ENCODE measurements at regions not wholly inside any gene's neighbourhood (a gene's known extent, or its start where the extent isn't known, plus 50 kb on each side); places are given as distances from the start of the nearest gene placed in this dataset.

DNA sequence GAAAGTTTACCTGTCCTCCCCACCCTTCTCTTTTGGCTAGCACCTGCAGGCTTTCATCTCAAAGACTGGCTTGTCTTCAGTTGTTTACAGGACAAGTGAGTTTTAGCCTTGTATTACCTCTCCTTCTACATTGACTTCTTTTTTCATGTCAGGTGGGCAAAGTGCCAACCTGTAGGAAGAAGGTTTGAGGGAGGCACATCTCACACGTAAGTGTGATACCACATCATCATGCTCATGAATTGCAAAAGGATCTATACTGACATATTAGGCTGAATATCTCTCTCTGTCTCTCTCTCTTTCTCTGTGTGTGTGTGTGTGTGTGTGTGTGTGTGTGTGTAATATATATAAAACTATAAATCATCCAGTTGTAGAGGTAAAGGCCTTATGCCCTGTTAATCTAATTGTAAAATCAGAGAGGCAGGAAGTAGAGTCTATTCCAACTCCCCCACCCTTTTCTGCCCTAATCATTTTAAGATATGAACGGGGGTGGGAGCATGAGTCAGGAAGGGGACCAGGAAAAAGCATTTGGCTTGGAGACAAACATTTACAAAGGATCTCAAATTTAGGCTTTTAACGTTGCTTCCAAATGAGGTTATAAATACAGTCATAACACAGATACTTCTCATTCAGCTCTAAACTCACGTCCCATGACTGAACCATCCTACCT lies 107.0 kb upstream of the PFN2 start:
- H4K20me1 ChIP-seq (ENCODE audit: insufficient read depth, low read length), result no peaks in the 10 kb centered on the region
- H3K4me3 ChIP-seq (ENCODE audit: low read length), result no peak overlapping the region
- H3K27ac ChIP-seq (ENCODE audit: low read length), result no peak overlapping the region
- H3K9ac ChIP-seq (ENCODE audit: low read length), result no peak overlapping the region
- no peaks in the 10 kb centered on the region for H3K27me3 ChIP-seq (replicated peaks; ENCODE audit: insufficient read depth, low read length)
- H3K9me3 ChIP-seq (replicated peaks; ENCODE audit: insufficient read depth, low read length), result no peaks in the 10 kb centered on the region
- no peaks in the 10 kb centered on the region for H3K9me2 ChIP-seq (replicated peaks; ENCODE audit: insufficient read depth, low read length)
- H3K4me2 ChIP-seq (ENCODE audit: low read depth, low read length), result no peak overlapping the region
- H2AFZ ChIP-seq (ENCODE audit: low read length), result no peak overlapping the region
- H3K79me2 ChIP-seq (ENCODE audit: low read length), result no peaks in the 10 kb centered on the region
- no peaks in the 10 kb centered on the region for H3K36me3 ChIP-seq (replicated peaks; ENCODE audit: insufficient read depth, low read length)
- TF ChIP-seq EZH2phosphoT487 (IDR thresholded peaks at IDR 0.05; ENCODE audit: low read length), result no peak
- TF ChIP-seq EZH2 (optimal IDR thresholded peaks at IDR 0.05; ENCODE audit: low read depth, low read length), result no peak
- TF ChIP-seq, protein P1, sequence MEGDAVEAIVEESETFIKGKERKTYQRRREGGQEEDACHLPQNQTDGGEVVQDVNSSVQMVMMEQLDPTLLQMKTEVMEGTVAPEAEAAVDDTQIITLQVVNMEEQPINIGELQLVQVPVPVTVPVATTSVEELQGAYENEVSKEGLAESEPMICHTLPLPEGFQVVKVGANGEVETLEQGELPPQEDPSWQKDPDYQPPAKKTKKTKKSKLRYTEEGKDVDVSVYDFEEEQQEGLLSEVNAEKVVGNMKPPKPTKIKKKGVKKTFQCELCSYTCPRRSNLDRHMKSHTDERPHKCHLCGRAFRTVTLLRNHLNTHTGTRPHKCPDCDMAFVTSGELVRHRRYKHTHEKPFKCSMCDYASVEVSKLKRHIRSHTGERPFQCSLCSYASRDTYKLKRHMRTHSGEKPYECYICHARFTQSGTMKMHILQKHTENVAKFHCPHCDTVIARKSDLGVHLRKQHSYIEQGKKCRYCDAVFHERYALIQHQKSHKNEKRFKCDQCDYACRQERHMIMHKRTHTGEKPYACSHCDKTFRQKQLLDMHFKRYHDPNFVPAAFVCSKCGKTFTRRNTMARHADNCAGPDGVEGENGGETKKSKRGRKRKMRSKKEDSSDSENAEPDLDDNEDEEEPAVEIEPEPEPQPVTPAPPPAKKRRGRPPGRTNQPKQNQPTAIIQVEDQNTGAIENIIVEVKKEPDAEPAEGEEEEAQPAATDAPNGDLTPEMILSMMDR (IDR thresholded peaks at IDR 0.05; ENCODE audit: low read length), result no peak
- DNase-seq, result no peak
- no peaks in the 10 kb centered on the region for H3F3A ChIP-seq (ENCODE audit: insufficient read depth, low read length)
- peaks cover 10% of the 10 kb centered on the region; the same call in 1 of the 2 replicates for H3K4me1 ChIP-seq (ENCODE audit: low read length)

DNA sequence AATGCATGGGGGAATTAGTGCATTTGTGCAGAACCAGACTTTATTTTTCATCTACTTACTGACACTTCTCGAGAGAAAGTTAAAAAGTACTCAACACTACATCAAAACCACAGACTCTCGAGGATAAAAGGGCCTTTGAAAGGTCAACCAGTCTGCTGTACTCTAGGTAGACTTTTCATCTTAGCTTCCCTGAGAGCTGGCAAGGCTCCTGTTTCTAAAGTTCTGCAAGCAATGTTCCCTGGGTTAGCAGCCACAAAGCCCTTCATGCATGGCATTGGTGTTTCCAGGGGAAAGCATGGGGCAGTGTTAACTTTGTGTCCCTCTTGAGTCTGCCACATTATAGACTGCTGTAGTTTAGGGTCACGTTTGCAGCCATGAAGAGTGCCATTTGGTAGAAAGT lies 106.4 kb upstream of the PFN2 start:
- no peak overlapping the region for H3K27ac ChIP-seq (ENCODE audit: low read length)
- H3K27me3 ChIP-seq (replicated peaks; ENCODE audit: insufficient read depth, low read length), result no peaks in the 10 kb centered on the region
- H3K36me3 ChIP-seq (replicated peaks; ENCODE audit: insufficient read depth, low read length), result no peaks in the 10 kb centered on the region
- no peak for DNase-seq
- H3K9me2 ChIP-seq (replicated peaks; ENCODE audit: insufficient read depth, low read length), result no peaks in the 10 kb centered on the region
- TF ChIP-seq EZH2 (optimal IDR thresholded peaks at IDR 0.05; ENCODE audit: low read depth, low read length) (no peak), EZH2phosphoT487 (IDR thresholded peaks at IDR 0.05; ENCODE audit: low read length) (no peak)
- TF ChIP-seq, protein P1 (IDR thresholded peaks at IDR 0.05; ENCODE audit: low read length), result no peak
- H3K4me1 ChIP-seq (ENCODE audit: low read length), result peaks cover 10% of the 10 kb centered on the region; the same call in 1 of the 2 replicates
- no peaks in the 10 kb centered on the region for H4K20me1 ChIP-seq (ENCODE audit: insufficient read depth, low read length)
- no peak overlapping the region for H3K4me3 ChIP-seq (ENCODE audit: low read length)
- no peak overlapping the region for H2AFZ ChIP-seq (ENCODE audit: low read length)
- H3F3A ChIP-seq (ENCODE audit: insufficient read depth, low read length), result no peaks in the 10 kb centered on the region
- no peak overlapping the region for H3K9ac ChIP-seq (ENCODE audit: low read length)
- no peaks in the 10 kb centered on the region for H3K9me3 ChIP-seq (replicated peaks; ENCODE audit: insufficient read depth, low read length)
- no peaks in the 10 kb centered on the region for H3K79me2 ChIP-seq (ENCODE audit: low read length)
- H3K4me2 ChIP-seq (ENCODE audit: low read depth, low read length), result no peak overlapping the region

DNA sequence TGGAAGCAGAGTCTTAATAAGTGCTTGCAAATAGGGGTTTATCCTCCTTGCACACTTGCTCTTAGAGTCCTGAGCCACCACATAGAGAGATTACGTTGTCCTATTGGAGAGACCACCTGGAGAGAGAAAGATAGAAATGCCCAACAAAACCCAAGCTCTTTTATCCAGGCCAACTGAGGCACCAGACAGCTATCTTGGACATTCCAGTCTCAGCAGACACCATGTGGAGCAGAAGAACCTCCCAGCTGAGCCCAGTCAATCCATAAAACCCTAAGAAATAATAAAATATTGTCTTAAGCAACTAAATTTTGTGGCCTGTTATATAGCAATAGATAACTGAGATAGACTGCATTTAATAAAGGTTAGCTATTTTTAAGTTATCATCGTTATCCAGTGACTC lies 105.7 kb upstream of the PFN2 start:
- no peak overlapping the region for H3K4me3 ChIP-seq (ENCODE audit: low read length)
- H3K79me2 ChIP-seq (ENCODE audit: low read length), result no peaks in the 10 kb centered on the region
- H3K9me3 ChIP-seq (replicated peaks; ENCODE audit: insufficient read depth, low read length), result no peaks in the 10 kb centered on the region
- no peak overlapping the region for H2AFZ ChIP-seq (ENCODE audit: low read length)
- DNase-seq, result no peak
- H4K20me1 ChIP-seq (ENCODE audit: insufficient read depth, low read length), result no peaks in the 10 kb centered on the region
- peaks cover 10% of the 10 kb centered on the region; the same call in 1 of the 2 replicates for H3K4me1 ChIP-seq (ENCODE audit: low read length)
- no peak overlapping the region for H3K27ac ChIP-seq (ENCODE audit: low read length)
- H3K9ac ChIP-seq (ENCODE audit: low read length), result no peak overlapping the region
- no peaks in the 10 kb centered on the region for H3K36me3 ChIP-seq (replicated peaks; ENCODE audit: insufficient read depth, low read length)
- TF ChIP-seq EZH2phosphoT487 (IDR thresholded peaks at IDR 0.05; ENCODE audit: low read length) (no peak), EZH2 (optimal IDR thresholded peaks at IDR 0.05; ENCODE audit: low read depth, low read length) (no peak)
- TF ChIP-seq, protein P1 (IDR thresholded peaks at IDR 0.05; ENCODE audit: low read length), result no peak
- H3K4me2 ChIP-seq (ENCODE audit: low read depth, low read length), result no peak overlapping the region
- H3K27me3 ChIP-seq (replicated peaks; ENCODE audit: insufficient read depth, low read length), result no peaks in the 10 kb centered on the region
- H3K9me2 ChIP-seq (replicated peaks; ENCODE audit: insufficient read depth, low read length), result no peaks in the 10 kb centered on the region
- H3F3A ChIP-seq (ENCODE audit: insufficient read depth, low read length), result no peaks in the 10 kb centered on the region
